Effector memory CD4-positive, alpha-beta T cell (primary cell): ENCODE measurements at regions not wholly inside any gene's neighbourhood (a gene's known extent, or its start where the extent isn't known, plus 50 kb on each side); places are given as distances from the start of the nearest gene placed in this dataset.
"Not testable (repeated sequence)": the region's sequence is repeated elsewhere in the genome, so short reads cannot be mapped to it uniquely, and the experiment has no call there.

Experiments used
- DNase-seq, 3 donors: peaks; one replicate each; pipeline ENCODE4 v3.0.0-alpha.2; 2020
- H3K27ac ChIP-seq: 2 replicates; pipeline ENCODE4 v1.7.0; 2013; ENCODE audit warnings: mild to moderate bottlenecking, low read length, moderate library complexity; ENCODE audit not compliant: insufficient read depth, poor library complexity, severe bottlenecking
- H3K27me3 ChIP-seq: replicated peaks from 2 replicates; pipeline ENCODE4 v1.7.0; 2013; ENCODE audit warnings: mild to moderate bottlenecking, low read length; ENCODE audit not compliant: insufficient read depth, control insufficient read depth, poor library complexity, severe bottlenecking
- H3K36me3 ChIP-seq: 2 replicates; pipeline ENCODE4 v1.7.0; 2013; ENCODE audit warnings: mild to moderate bottlenecking, low read length, moderate library complexity; ENCODE audit not compliant: control insufficient read depth, insufficient read depth
- H3K4me1 ChIP-seq: 2 replicates; pipeline ENCODE4 v1.7.0; 2013; ENCODE audit warnings: low read length, mild to moderate bottlenecking; ENCODE audit not compliant: control insufficient read depth, insufficient read depth, poor library complexity, severe bottlenecking
- H3K4me3 ChIP-seq: 2 replicates; pipeline ENCODE4 v1.7.0; 2013; ENCODE audit warnings: low read length, low read depth, mild to moderate bottlenecking; ENCODE audit not compliant: insufficient read depth, poor library complexity, severe bottlenecking
- H3K9me3 ChIP-seq: 2 replicates; pipeline ENCODE4 v1.7.0; 2013; ENCODE audit warnings: mild to moderate bottlenecking, low read length, moderate library complexity; ENCODE audit not compliant: control insufficient read depth

DNA sequence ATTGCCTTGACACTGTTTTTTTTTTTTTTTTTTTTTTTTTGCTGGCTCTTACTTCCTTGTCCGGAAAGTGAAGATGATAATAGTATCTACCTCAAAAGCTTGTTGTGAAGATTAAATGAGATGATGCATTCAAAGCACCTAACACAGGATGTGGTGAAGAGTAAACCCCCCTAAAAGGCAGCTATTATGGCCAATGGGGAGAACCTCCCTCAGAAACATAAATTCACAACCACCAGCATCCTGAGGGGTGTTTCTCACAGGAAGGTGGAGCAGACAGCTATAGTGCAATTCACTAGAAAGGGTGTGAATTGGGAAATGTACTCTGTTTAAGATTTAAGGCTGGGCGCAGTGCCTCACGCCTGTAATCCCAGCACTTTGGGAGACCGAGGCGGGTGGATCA is 85.4 kb upstream of the CRY1 start:
- H3K4me3 ChIP-seq, result no peak overlapping the region
- H3K36me3 ChIP-seq, result no peaks in the 10 kb centered on the region
- H3K27ac ChIP-seq, result no peak overlapping the region
- H3K27me3 ChIP-seq, result no peaks in the 10 kb centered on the region
- DNase-seq, result no peak
- no peaks in the 10 kb centered on the region for H3K4me1 ChIP-seq
- H3K9me3 ChIP-seq, result no peaks in the 10 kb centered on the region

DNA sequence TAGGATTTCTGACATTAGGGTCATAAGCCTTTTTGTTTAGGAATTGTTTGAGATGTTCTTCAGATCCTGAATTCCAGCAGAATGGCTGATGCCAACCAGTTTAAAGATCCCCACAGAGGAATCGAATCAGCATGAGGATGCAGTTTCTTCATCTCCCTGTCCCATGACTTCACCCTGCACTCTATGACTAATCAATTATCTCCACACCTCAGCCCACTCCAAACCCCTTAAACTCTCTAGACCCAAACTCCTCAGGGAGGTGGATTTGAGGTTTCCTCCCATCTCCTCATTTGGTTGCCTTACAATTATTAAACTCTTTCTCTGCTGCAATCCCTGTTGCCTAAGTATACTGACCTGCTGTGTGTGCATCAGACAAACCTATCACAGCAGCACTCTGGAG is 86.5 kb upstream of the CRY1 start:
- no peaks in the 10 kb centered on the region for H3K36me3 ChIP-seq
- DNase-seq, result no peak
- H3K27me3 ChIP-seq, result no peaks in the 10 kb centered on the region
- no peaks in the 10 kb centered on the region for H3K4me1 ChIP-seq
- no peak overlapping the region for H3K4me3 ChIP-seq
- H3K9me3 ChIP-seq, result no peaks in the 10 kb centered on the region
- no peak overlapping the region for H3K27ac ChIP-seq

DNA sequence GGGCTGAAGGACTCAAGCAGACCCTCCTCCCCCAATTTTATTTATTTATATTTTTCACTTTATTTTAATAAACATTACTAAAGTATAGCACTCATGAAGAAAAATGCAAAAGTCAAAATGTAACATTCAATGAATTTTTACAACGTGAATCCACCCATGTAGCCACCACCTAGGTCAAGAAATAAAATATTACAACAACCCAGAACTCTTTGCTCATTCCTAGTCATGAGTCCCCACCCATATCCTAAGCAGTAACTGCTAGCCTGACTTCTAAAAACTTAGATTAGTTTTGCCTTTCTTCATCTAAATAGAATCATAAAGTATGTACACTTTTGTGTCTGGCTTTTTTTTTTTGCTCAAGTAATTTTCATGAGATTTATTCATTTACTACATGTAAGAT is 86.9 kb upstream of the CRY1 start:
- Histone ChIP-seq H3K27ac (no peak overlapping the region), H3K4me3 (no peak overlapping the region), H3K36me3 (no peaks in the 10 kb centered on the region), H3K27me3 (no peaks in the 10 kb centered on the region), H3K4me1 (no peaks in the 10 kb centered on the region), H3K9me3 (no peaks in the 10 kb centered on the region)
- DNase-seq, result no peak

GRCh38 chr12:107184359-107184930 is 91.1 kb upstream of the CRY1 start:
- Histone ChIP-seq H3K4me1 (no peaks in the 10 kb centered on the region), H3K27ac (no peak overlapping the region), H3K27me3 (no peaks in the 10 kb centered on the region), H3K4me3 (no peak overlapping the region), H3K36me3 (no peaks in the 10 kb centered on the region), H3K9me3 (no peaks in the 10 kb centered on the region)
- no peak for DNase-seq

- Histone ChIP-seq H3K4me3 (no peak overlapping the region), H3K36me3 (no peaks in the 10 kb centered on the region), H3K27me3 (no peaks in the 10 kb centered on the region), H3K4me1 (no peaks in the 10 kb centered on the region), H3K27ac (no peak overlapping the region), H3K9me3 (no peaks in the 10 kb centered on the region)
- no peak for DNase-seq
Measured at GRCh38 chr12:107196681-107197080, 103.3 kb upstream of the CRY1 start.

DNA sequence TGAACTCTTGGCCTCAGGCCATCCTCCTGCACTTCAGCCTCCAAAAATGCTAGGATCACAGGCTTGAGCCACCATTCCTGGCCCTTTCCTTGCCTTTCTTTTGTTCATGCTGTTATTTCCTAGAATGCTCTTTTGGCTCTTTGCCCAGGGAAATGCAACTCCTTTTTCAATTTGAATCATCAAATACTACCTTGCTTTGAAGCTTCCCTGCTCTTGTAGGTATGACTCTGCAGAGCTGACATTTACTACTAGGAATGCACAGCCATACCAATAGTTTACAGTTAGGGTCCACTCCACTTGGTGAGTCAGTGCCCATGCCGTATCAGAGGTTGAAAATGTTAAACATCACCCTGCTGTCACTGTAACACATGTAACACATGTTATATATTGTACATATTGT is 107.0 kb upstream of the CRY1 start:
- DNase-seq, result no peak
- Histone ChIP-seq H3K27ac (no peak overlapping the region), H3K4me3 (no peak overlapping the region), H3K4me1 (no peaks in the 10 kb centered on the region), H3K9me3 (no peaks in the 10 kb centered on the region), H3K27me3 (no peaks in the 10 kb centered on the region), H3K36me3 (no peaks in the 10 kb centered on the region)

GRCh38 chr12:107207931-107208525 is 114.7 kb upstream of the CRY1 start:
- H3K27me3 ChIP-seq, result no peaks in the 10 kb centered on the region
- no peaks in the 10 kb centered on the region for H3K4me1 ChIP-seq
- H3K4me3 ChIP-seq, result no peak overlapping the region
- DNase-seq, result no peak
- no peak overlapping the region for H3K27ac ChIP-seq
- no peaks in the 10 kb centered on the region for H3K9me3 ChIP-seq
- no peaks in the 10 kb centered on the region for H3K36me3 ChIP-seq

GRCh38 chr12:107209700-107210099 is 116.4 kb upstream of the CRY1 start:
- not testable (repeated sequence) for H3K4me1 ChIP-seq, H3K4me3 ChIP-seq, H3K9me3 ChIP-seq, H3K36me3 ChIP-seq, H3K27me3 ChIP-seq, H3K27ac ChIP-seq, DNase-seq

- H3K9me3 ChIP-seq, H3K4me1 ChIP-seq, H3K27me3 ChIP-seq, H3K4me3 ChIP-seq, DNase-seq, H3K27ac ChIP-seq, H3K36me3 ChIP-seq: not testable (repeated sequence)
Measured at GRCh38 chr12:107214373-107214773, 121.0 kb upstream of the CRY1 start.

GRCh38 chr12:107216411-107216810 is 123.1 kb upstream of the CRY1 start:
- H3K4me3 ChIP-seq, H3K27me3 ChIP-seq, H3K9me3 ChIP-seq, H3K27ac ChIP-seq, DNase-seq, H3K36me3 ChIP-seq, H3K4me1 ChIP-seq: not testable (repeated sequence)
